GM18508 (cell line): ENCODE measurements at regions not wholly inside any gene's neighbourhood (a gene's known extent, or its start where the extent isn't known, plus 50 kb on each side); places are given as distances from the start of the nearest gene placed in this dataset.

Source experiments
- ATAC-seq: cut with Tn5 transposase; IDR thresholded peaks from one replicate; pipeline ENCODE4 v1.9.1; 2021; ENCODE audit warnings: moderate number of reproducible peaks; ENCODE audit not compliant: insufficient read depth, unreplicated experiment

DNA sequence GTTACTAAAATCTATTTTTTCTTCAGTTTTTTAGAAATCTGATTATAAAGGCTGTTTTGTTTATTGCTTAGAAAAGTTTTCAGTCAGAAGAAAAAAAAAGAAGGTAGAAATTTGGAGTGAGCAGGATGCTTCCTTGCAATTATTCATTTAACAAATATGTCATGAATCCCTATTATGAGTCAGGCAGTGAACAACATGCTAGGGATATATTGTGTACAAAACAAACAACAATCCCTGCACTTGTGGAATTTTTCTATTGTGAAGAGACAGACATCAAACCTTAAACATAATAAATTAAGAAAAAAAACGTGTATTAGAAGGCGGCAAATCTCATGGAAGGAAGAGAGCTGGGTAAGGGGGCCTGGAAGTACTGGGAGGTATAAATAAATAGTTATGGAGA lies 664.1 kb upstream of the CAMK1G start:
- ATAC-seq, result no peak

DNA sequence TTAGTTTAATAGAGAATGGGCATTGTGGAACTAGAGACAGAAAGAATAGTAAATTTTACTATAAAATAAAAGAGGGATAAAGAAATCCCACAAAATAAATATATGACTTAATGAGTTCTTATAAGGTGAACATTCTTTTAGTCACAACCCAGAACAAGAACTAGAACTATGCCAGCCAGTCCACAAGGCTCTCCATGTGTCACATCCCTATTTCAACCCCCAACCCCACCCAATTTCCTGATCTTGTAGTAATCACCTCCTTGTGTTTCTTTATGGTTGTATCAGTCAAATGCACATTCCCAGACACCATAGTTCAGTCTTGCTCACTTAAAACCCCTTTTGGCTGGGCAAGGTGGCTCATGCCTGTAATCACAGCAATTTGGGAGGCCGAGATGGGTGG lies 662.3 kb upstream of the CAMK1G start:
- ATAC-seq, result no peak

DNA sequence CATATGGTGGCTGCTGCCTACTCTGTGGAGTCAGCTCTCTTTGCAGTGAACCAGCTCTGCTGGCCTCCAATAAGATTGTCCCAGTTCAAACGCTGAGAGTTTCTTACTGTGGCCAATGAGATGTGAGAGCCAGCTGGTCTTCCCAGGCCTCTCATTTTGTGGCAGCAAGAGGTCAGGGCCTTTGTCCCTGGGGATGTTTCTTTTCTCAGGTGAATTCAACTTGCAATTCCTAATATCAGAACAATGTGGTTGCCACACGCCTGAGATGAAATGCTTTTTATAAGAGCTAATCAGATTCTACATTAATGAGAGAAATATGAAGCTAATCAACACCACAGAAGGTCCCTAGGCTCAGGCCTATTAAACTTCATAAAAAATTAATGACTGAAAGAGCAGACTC lies 660.1 kb upstream of the CAMK1G start:
- no peak for ATAC-seq

DNA sequence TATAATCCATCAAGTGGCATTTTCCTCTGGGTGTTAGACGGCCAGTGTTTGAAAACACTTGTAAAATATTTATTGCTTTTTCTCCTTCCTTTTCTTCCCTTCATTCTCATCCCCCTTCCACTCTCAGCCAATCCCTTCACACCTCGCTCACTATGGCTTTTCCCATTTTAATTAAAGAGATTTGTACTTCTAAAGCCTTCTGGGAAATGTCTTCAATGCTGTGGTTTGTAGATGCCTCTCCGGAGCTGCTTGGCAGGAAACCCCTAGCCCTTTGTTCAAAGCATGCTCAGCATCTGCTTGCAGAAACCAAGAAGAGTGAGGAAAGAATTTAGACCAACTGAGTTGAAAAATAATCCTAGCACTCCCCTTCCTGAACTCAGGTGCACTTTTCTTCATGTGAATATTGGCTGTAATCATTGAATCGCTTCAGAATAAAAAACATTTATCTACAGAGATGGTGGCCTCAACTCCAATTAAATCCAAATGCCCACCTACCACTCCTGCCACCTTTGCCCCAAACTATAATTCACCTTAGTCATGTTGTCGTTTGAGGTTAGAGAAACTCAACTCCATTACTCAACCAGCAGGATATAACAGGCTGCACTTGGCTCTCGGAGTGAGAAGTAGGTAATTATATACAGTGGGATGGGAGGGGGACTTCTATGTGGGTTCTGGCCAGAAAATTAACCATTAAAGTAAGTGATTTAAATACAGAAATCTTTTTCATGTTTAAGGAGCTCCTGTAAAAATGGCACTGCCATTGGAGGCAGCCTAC lies 659.4 kb upstream of the CAMK1G start:
- no peak for ATAC-seq

DNA sequence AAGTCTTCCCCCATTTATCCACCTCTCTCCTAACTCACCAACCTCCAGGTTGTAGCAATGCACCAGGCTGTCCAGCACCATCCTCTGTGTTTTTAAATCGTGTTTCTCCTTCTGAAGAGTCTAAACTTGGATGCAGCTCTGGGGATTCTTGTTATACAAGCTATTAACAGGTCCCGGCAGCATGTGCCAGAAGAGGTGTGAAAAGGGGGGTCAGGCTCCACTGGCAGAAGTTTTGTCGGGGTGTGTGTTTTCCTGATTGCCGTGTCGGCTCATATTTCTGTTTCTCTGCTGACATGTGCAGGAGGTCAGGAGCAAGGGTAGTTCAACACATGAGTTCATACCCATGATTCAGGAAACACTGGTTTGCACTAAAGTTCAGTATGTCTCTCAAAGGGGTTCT lies 658.6 kb upstream of the CAMK1G start:
- no peak for ATAC-seq

DNA sequence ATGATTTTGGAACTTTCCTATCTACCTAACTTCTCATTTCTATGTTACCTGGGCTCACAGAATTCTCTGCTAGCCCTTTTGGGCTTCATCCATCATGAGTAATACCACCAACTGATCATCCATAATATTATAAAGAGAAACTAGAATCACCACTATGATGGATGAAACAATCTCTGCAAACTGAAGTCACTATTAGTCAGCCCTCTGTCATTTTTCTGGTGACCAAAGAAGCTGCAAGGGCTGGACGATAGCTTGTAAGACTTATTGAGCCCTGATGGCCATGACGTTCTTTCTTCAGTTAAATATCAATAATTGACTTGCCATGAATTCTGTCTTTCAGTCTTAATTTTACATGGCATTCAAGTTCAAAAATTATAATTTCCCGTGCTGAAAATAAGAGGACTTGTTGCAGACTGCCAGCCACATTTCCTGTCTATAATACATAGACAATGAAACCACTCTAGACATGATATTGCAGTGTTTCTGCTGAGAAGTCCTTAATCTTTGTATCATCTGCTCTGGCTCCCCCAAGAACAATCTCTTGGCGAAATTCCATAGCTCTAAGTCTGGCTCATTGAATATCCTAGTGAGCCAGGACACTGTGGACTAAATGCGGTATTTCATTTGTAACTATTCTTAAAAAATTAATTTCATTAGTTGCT lies 655.0 kb upstream of the CAMK1G start:
- no peak for ATAC-seq

DNA sequence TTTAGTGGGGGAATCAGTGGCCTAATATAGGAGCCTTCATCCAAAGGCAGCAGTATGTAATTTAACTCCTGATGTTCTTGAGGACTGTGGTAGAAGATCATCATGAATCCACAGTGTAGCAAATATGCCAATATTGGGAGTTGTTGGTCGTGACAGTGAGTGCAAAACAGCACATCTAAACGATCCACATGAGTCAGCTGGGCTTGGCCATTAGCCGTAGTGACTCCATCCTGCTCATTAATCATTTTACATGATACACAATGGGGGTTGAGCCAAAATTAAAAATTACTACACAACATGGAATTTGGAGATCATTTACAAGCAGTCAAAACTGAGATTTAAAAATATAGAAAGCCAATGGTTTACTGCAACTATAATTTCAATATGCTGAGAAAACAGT lies 653.9 kb upstream of the CAMK1G start:
- no peak for ATAC-seq

DNA sequence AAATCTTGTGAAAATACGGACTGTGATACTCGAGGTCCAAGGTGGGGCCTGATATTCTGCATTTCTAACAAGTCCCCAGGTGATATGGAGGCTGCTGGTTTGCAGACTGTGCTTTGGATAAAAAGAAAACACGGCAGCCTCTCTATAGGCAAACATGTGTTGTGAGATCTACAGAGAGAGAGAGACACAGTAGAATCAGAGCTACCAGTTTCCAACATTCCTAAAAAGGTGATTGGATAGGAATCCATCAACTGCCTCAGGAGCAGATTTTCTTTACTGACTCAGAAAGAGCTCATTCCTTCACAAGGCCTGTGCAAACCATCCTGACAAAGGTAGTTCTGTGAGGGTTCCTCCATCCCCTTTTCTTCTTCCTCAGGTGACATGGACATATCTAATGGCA lies 651.6 kb upstream of the CAMK1G start:
- ATAC-seq, result no peak

DNA sequence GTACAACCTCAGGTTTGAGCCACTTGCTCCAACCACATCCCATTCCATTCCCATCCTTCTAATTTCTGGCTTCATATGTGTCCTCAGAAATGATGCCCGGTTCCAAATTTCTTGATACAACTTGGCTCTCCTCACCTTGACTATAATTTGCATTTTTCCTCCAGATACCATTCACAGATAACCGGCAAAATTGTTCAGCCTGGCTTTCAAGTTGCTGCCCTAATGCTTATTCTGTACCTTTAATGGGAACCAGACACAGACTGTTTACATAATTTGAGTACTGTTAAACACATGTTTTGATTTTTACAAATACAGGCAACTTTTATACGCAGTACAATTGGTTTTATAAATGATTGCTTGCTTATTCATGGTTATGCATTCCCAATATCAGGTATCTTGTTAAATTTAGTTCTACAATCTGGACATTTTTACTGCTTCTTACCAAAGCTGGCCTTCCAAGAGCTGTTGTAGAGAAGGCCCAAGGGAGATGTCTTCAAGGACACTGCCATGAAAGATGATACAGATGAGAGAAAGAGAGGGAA lies 649.5 kb upstream of the CAMK1G start:
- ATAC-seq, result no peak

DNA sequence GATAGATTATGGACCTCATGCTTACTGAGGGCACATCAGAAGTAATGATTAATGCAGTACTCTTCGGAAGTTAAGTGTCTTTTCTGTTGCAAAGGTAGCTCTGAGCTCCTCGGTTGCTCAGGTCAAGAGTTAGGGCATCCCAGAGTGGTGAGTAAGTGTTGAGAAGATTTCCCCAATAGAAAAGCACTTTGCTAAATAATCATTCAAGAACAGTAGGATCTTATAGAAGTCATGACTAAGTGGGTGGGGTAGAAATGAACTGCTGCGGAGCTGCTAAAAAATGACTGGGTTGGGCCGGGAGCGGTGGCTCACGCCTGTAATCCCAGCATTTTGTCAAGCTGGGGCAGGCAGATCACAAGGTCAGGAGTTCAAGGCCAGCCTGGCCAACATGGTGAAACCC lies 648.6 kb upstream of the CAMK1G start:
- no peak for ATAC-seq

DNA sequence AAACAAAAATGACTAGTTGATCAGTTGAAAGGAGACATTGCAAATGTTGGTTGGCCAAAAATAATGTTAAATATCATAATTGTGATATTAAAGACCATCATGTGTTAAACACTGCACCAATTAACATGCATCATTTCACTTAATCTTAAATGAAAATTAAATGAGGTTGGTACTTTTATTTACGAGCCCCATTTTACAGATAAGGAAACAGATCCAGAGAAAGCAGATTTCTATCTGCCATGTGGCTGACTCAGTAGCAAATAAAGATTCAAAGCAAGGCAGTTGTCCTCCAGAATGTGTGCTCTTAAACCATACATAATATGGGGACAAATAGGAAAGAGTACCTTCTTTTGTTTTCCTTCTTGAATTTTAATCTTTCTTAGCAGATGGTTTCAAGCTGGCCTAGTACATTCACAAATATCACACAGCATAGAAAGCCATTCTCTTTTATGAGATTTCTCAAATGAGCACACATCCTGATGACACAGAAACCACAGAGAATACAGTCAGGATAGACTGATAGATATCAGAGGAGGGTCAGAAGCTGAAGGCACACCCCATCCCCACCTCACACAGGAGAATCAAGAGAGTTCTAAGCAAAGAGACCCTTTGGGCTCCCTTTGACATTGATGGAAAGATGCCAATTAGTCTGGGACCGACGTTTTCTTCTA lies 647.9 kb upstream of the CAMK1G start:
- no peak for ATAC-seq

DNA sequence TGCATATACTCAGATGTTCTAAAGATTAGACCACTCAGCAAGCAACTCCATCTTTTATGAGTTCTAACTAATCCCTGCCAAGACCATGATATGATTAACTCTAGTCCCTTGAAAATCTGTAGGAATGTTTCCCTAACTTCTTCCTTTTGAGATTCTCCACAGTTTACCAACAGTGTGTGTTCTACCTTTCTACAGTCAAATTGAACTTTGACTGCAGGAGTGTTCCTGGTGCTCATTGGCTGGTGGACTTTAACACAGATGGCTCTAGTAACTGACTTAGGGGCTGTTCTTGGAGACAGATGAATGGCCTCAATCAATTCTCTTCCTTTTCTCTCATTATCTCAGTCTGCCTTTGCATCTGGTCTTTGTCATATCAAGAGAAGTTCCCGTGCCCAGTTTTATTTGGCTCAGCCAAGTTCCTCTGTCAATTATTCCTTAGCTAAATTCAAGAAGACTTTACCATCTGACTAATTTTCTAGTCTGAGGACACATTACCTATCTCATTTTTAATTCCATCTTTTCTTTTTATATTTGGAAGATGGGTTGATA lies 643.9 kb upstream of the CAMK1G start:
- no peak for ATAC-seq

DNA sequence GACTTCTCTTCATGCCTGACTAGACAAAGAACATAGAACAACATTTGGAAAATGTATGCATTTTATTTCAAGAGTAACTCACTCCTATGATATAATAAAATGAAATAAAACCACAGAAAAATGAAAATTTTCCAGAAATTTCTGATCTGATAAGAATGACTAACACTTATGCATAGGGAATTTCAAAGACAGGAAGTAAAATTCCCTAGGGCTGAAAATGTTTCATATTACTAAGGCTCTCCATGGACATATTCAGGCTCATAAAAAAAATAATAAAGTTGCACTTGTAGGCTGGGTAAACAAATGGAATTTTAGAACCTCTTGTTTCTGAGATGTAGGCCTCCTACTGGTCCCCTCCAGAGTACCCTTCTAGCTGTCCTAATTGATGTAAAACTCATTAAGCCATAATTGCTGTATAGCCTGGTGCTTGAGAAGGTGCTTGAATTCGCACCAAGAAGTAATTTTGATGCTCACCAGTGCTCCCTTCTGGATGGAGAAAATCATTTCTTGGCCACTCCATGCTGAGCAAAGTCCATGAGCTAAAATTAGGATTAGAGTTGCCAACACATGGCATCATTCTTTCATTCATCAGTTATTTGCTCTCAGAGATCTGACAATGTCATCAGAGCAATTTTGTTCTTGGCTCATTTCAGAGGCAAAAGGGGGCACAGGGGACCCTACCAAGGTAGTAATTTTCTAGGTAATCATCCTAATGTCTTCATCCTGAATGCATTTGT lies 641.0 kb upstream of the CAMK1G start:
- no peak for ATAC-seq

DNA sequence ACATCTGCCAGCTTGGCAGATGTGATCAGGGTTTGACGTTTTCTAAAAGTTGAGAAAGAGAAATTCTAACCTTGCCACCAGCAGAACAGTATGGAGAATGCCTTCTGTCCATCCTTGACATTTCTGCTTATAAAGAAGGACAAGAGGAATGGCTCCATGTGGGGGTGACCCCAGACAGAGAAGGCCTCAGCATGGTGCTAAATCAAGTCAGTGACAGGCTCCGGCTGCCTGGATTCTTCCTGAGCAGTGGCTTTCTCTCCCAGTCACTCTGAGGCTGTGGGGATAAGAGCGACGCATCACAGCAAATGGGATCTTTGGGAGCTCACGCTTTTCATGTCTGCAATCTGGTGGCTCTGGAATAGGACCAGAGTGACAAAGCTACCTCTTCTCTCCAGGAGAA lies 640.2 kb upstream of the CAMK1G start:
- no peak for ATAC-seq

DNA sequence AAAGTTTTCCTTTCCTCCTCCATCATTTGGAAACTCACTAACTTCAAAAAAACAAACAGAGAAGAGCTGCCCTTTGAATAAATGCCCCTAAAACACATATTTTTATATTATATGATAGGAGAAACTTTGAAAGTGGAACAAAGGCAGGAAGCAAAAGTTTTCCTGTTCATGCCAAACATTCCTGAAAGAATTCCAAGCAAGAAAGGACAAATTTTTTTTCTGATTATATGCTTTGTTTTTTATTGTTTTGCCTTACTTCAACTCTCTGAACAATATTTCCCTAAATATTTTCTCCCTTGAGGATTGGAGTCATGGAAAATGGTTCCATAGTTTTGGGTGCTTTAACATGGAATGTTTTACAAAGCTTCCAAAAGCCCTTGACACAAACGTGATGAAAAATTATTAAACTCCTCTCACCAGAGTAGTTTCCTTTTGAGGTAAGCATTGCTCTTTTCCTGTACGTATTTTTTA lies 638.5 kb upstream of the CAMK1G start:
- no peak for ATAC-seq

DNA sequence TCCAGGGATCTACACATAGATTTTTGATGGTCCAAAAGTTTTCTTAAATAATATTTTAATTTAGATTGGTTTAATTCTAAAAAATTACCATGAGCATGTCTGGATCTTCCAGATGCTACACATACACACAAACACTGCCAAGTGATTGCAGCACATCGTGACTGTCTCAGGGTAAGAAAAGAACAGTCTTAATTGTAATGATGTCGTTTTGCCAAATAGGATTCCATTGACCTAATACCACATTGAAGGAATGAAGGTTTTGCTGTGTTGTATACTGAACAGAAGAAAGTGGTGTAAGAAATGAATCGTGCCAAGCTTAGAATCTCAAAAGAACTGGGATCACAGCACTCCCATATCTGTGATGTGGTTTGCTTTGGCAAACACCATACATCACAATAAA lies 633.3 kb upstream of the CAMK1G start:
- ATAC-seq, result no peak

DNA sequence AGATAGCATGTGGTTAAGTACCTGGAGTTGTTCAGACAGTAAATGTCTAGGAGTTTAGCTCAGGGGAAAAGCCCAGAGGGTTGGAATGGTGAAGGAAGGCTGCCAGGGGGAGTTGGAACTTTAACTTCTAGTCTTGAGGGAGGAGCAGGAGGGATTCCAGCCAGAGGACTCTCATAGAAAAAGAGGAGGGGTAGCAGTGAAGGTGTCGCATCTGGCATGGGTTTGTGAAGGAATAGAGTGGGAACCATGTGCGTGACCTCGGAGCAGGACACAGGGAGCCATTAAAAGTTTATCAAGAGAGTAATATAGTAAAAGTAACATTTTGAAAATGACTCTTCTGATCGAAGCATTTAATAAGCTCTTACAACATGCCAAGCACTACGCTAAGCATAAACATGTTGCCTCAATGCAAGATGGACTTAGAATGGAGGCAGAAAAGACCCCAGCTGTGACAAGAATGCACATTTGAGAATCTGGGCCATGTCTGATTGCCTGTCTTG lies 632.4 kb upstream of the CAMK1G start:
- ATAC-seq, result no peak

DNA sequence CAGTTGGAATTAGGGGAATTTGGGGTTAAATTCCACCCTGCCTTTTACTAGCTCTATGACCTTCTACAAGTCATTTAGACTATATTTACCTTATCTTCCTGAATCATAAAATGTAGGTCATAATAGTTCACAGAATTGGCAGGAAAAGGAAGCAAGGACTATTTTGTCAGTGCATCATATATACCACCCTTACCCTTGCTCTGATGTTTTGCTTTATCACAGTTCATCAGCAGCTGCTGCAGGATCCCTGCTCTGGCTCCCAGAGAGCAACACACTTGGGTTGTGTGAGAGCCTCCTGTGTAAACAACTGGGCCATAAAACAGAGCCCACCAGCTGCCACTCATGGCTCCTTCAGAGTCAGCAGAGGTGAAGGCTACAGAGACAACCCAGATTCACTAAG lies 631.6 kb upstream of the CAMK1G start:
- no peak for ATAC-seq

DNA sequence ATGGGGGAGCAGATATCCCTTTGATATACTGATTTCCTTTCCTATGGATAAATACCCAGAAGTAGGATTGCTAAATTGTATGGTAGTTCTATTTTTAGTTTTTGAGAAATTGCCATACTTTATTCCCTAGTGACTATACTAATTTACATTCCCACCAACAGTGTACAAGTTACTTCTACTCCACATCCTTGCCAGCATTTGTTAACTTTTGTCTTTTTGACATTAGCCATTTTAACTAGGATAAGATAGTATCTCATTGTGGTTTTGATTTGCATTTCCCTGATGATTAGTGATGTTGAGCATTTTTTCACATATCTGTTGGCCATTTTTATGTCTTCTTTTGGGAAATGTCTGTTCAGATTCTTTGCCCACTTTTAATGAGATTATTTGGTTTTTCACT lies 620.6 kb upstream of the CAMK1G start:
- no peak for ATAC-seq

DNA sequence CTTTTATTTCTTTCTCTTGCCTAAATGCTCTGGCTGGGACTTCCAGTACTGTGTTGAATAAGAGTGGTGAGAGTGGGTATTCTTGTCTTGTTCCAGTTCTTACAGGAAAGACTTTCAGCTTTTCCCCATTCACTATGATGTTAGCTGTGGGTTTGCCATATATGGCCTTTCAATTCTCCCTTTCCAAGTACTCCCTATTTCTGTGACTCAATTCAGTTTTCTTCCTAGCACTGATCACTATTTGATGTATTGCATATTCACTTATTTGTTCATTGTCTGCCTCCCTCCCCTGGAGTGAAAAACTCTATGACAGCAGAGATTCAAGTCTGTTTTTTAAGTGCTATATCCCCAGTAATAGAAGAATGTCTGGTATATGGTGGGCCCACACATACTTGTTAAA lies 618.2 kb upstream of the CAMK1G start:
- no peak for ATAC-seq
